22Rv1 (cell line): ENCODE measurements at regions not wholly inside any gene's neighbourhood (a gene's known extent, or its start where the extent isn't known, plus 50 kb on each side); places are given as distances from the start of the nearest gene placed in this dataset.

ENCODE experiments used
- H3K27ac ChIP-seq: fragments of 450-650 bp; 2 replicates; pipeline ENCODE4 v1.5.1; 2017
- ZFX ChIP-seq: fragments of 450-650 bp; IDR thresholded peaks from 2 replicates; pipeline ENCODE4 v1.6.1; 2017; ENCODE audit warnings: antibody characterized with exemption, borderline replicate concordance
- TF ChIP-seq, protein P1 (sequence below): fragments of 450-650 bp; IDR thresholded peaks from 2 replicates; pipeline ENCODE4 v1.5.1; 2017; ENCODE audit warnings: mild to moderate bottlenecking

DNA sequence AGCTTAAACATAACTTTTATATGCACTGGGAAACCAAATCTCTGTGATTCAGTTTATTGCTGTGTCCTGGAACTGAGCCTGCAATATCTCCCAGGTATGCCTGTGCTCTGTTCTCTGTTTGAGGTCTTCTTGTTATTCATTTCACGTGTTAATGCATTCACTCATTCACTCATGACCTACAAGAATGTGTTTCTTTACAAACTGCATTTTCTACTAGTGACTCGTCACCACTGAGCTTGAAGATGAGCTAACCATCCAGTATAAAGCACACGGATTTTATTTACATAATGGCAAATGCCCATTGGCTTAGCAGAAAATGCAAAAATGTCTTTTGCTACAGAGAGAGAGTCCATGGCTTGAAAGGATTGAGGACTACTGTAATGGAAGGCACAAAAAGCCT lies 75.0 kb upstream of the DUSP10 start:
- TF ChIP-seq, protein P1, sequence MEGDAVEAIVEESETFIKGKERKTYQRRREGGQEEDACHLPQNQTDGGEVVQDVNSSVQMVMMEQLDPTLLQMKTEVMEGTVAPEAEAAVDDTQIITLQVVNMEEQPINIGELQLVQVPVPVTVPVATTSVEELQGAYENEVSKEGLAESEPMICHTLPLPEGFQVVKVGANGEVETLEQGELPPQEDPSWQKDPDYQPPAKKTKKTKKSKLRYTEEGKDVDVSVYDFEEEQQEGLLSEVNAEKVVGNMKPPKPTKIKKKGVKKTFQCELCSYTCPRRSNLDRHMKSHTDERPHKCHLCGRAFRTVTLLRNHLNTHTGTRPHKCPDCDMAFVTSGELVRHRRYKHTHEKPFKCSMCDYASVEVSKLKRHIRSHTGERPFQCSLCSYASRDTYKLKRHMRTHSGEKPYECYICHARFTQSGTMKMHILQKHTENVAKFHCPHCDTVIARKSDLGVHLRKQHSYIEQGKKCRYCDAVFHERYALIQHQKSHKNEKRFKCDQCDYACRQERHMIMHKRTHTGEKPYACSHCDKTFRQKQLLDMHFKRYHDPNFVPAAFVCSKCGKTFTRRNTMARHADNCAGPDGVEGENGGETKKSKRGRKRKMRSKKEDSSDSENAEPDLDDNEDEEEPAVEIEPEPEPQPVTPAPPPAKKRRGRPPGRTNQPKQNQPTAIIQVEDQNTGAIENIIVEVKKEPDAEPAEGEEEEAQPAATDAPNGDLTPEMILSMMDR: no peak
- TF ChIP-seq ZFX: no peak
- no peak overlapping the region for H3K27ac ChIP-seq

DNA sequence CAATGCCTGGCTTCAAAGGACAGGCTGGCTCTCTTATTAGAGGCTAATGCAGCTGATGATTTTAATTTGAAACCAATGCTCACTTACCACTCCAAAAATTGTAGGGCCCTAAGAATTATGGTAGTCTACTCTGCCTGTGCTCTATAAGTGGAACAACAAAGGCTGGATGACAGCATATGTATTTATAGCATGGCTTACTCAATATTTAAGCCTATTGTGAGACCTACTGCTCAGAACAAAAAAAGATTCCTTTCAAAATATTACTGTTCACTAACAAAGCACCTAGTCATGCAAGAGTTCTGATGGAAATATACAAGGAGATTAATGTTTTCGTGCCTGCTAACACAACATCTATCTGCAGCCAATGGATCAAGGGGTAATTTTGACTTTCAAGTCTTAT lies 73.8 kb upstream of the DUSP10 start:
- TF ChIP-seq ZFX: no peak
- TF ChIP-seq, protein P1: no peak

DNA sequence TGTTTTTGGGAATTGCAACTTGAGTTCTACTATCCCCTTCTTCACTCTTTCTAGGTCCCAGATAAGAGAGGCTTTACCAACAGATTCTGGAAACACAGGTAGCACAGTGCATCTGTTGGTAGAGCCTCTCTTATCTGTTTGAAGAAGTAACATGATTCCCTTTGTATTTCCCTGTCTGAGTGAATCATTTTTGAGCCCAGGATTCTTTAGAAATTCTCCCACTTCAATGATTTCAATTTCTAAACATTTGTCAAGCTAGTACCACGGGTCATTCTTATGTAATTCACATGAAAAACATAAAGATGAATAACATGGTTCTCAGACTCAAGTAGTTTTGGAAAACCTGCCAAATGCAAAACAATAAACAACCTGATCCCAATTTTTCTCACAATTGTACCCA lies 72.0 kb upstream of the DUSP10 start:
- TF ChIP-seq, protein P1: no peak
- no peak for TF ChIP-seq ZFX
- no peak overlapping the region for H3K27ac ChIP-seq

More for the DNA sequence above, 73.8 kb upstream of the DUSP10 start:
- H3K27ac ChIP-seq: no peak overlapping the region

DNA sequence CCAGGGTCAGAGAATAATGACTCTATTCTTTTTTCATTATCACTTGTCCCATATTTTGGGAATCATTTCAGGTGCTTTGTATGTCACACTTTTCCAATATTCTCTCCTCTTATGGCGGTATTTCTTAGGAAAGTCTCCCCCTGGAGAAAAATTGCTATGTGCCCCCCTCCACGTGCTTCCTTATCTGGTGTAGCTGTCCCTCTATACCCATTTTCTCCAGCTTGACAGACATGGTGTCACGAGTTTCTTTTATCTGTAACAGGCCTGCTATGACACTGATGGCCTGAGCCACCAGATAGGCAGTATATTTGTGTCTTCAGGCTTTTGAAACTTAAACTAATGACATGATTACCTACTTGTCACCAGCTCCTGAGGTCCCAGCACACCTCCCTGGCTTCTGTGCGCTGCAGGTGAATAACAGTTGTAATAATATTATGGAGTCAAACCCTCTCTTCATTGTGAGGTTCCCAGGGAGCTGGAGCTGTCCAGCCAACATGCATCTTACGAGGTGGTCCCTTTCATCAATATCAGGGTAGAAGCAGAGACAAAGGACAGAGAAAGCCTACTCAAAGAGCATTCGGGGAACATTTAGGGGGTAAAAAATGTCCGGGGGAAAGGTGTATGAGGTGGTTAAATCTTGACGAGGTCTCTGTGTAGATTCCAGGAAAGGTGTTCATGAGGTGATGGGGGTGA lies 71.2 kb upstream of the DUSP10 start:
- TF ChIP-seq, protein P1: no peak
- no peak for TF ChIP-seq ZFX

DNA sequence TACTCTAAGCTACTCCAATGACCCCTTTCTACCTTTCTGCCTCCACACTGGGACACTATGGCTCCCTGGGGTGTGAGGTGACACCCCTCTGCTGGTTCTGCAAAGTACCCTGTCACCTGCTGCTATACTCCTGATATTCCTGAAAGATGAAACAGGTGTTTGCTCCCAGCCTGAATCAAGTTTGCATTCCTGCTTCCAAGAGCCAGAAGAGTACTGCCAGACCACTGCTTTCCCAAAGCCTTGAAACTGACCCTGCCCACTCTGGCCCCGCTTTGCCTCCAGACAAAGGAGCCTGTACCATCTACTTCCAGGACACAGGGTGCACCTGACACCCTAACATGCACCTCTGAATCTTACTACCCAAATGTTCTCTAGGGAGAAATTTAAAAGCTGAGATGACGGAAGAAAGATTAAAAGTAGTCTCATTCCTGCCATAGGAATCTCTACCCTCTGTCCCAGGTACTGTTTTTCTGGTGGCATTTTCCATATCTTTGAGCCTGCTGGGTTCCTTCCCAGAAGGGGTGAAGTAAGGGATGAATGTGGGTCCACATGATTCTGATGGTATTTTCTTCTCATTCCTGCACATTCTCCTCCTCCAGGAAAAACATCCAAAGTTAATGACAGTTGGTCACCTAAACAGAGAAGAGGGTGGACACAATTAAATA lies 70.3 kb upstream of the DUSP10 start:
- no peak for TF ChIP-seq ZFX
- TF ChIP-seq, protein P1: no peak
- no peak overlapping the region for H3K27ac ChIP-seq

More for the DNA sequence above, 71.2 kb upstream of the DUSP10 start:
- no peak overlapping the region for H3K27ac ChIP-seq

DNA sequence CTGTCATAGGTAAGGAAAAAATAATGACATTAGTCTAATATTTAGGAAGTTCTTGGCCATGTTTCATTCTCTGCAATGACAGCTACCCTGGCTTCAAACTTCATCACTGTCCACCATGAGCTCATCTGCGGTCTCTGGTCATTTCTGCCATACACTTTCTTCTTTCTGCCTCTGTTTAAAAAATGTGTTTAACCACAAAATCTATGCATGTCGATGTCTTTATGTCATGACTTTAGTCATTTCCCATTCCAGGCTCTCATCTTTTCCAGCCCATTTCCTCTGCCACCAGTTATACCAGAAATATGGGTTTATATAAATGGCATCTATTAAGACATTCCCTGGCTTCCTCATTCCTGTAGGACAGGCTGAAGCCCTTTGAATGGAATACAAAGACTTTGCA lies 68.5 kb upstream of the DUSP10 start:
- TF ChIP-seq ZFX: no peak
- TF ChIP-seq, protein P1: no peak
- H3K27ac ChIP-seq: no peak overlapping the region
